PC-9 (cell line): ENCODE measurements at regions not wholly inside any gene's neighbourhood (a gene's known extent, or its start where the extent isn't known, plus 50 kb on each side); places are given as distances from the start of the nearest gene placed in this dataset.
"Not testable (repeated sequence)": the region's sequence is repeated elsewhere in the genome, so short reads cannot be mapped to it uniquely, and the experiment has no call there.

ENCODE experiments used
- BruUV-seq: library from RNA; stranded (reverse); fragments of 400-500 nt; replicated peaks from 2 replicates; lab custom pipeline; 2021; lab: Mats Ljungman, UMichigan
- CTCF ChIA-PET: fragments of 300-600 bp; sonication (Branson Sonifier 250); formaldehyde crosslinking; loops from one replicate; lab custom pipeline; 2022; ENCODE audit warnings: antibody characterized with exemption; lab: Charles Lee
- POLR2A ChIA-PET: fragments of 300-600 bp; sonication (Branson Sonifier 250); formaldehyde crosslinking; loops from one replicate; lab custom pipeline; 2022; ENCODE audit warnings: antibody characterized with exemption; ENCODE audit not compliant: unreplicated experiment; lab: Charles Lee
- DNase-seq, 2 experiments: peaks; one replicate each; pipeline versions ENCODE4 v3.0.0 to v3.0.0-alpha.2; 2015 to 2022; ENCODE audit warnings: mixed read lengths in 1 of 2
- H2AFZ ChIP-seq: fragments of 200-600 bp; sonication (generic); 2 replicates; pipeline ENCODE4 v1.8.1; 2017; ENCODE audit warnings: antibody characterized with exemption
- H3F3A ChIP-seq: fragments of 200-600 bp; sonication (generic); 2 replicates; pipeline ENCODE4 v1.8.1; 2017; ENCODE audit warnings: antibody characterized with exemption, mild to moderate bottlenecking, low read depth; ENCODE audit not compliant: insufficient read depth
- H3K27ac ChIP-seq: fragments of 200-600 bp; sonication (generic); 2 replicates; pipeline ENCODE4 v1.6.1; 2016; ENCODE audit warnings: mixed run types
- H3K27me3 ChIP-seq: fragments of 200-600 bp; sonication (generic); 2 replicates; pipeline ENCODE4 v1.6.1; 2016; ENCODE audit warnings: low read depth, mixed run types; ENCODE audit not compliant: insufficient read depth
- H3K36me3 ChIP-seq: fragments of 200-600 bp; sonication (generic); 2 replicates; pipeline ENCODE4 v1.6.1; 2016; ENCODE audit warnings: low read depth, mixed run types
- H3K4me1 ChIP-seq: fragments of 200-600 bp; sonication (generic); replicated peaks from 2 replicates; pipeline ENCODE4 v1.6.1; 2016; ENCODE audit warnings: mixed run types; ENCODE audit not compliant: insufficient read depth
- H3K4me2 ChIP-seq: fragments of 200-600 bp; sonication (generic); 2 replicates; pipeline ENCODE4 v1.6.1; 2017; ENCODE audit warnings: mixed run types
- H3K4me3 ChIP-seq: fragments of 200-600 bp; sonication (generic); 2 replicates; pipeline ENCODE4 v1.6.1; 2016; ENCODE audit warnings: mixed run types
- H3K79me2 ChIP-seq: fragments of 200-600 bp; sonication (generic); 2 replicates; pipeline ENCODE4 v1.6.1; 2017; ENCODE audit warnings: low read depth, mixed run types
- H3K9me2 ChIP-seq: fragments of 200-600 bp; sonication (generic); 2 replicates; pipeline ENCODE4 v1.8.1; 2017; ENCODE audit warnings: mild to moderate bottlenecking; ENCODE audit not compliant: insufficient read depth
- H3K9me3 ChIP-seq: fragments of 200-600 bp; sonication (generic); 2 replicates; pipeline ENCODE4 v1.8.1; 2016; ENCODE audit warnings: low read depth; ENCODE audit not compliant: insufficient read depth
- H4K20me1 ChIP-seq: fragments of 200-600 bp; sonication (generic); 2 replicates; pipeline ENCODE4 v1.8.1; 2017; ENCODE audit not compliant: insufficient read depth
- CTCF ChIP-seq: fragments of 200-600 bp; sonication (generic); conservative IDR thresholded peaks from 2 replicates; pipeline ENCODE4 v1.6.1; 2017; ENCODE audit warnings: mixed run types, antibody characterized with exemption, mild to moderate bottlenecking, moderate library complexity
- EZH2 ChIP-seq: fragments of 200-600 bp; sonication (generic); IDR thresholded peaks from 2 replicates; pipeline ENCODE4 v1.8.0; 2017; ENCODE audit warnings: antibody characterized with exemption, low read depth
- intact Hi-C: fragments of 100-400 bp; cut with micrococcal nuclease; formaldehyde crosslinking; loops from one replicate; pipeline ENCODE4 v1.10.0; 2022; ENCODE audit not compliant: unreplicated experiment

- no peak overlapping the region for H3K4me2 ChIP-seq
- no peaks in the 10 kb centered on the region for H3K9me2 ChIP-seq
- ChIA-PET POLR2A (no interaction called here), CTCF (no interaction called here)
- H2AFZ ChIP-seq: no peak overlapping the region
- H3K9me3 ChIP-seq: no peaks in the 10 kb centered on the region
- H3K4me1 ChIP-seq: no peaks in the 10 kb centered on the region
- no peaks in the 10 kb centered on the region for H3F3A ChIP-seq
- H3K27me3 ChIP-seq: no peaks in the 10 kb centered on the region
- no peak overlapping the region for H3K27ac ChIP-seq
- intact Hi-C loops: no loop called here
- no peaks in the 10 kb centered on the region for H4K20me1 ChIP-seq
- BruUV-seq: no TSS peak
- TF ChIP-seq CTCF: no peak
- TF ChIP-seq EZH2: no peak
- H3K36me3 ChIP-seq: no peaks in the 10 kb centered on the region
- no peaks in the 10 kb centered on the region for H3K79me2 ChIP-seq
- DNase-seq: no peak
- no peak overlapping the region for H3K4me3 ChIP-seq
These were observed 339.5 kb upstream of the ZNF608 start for GRCh38 chr5:125085797-125086505.

- H2AFZ ChIP-seq: no peak overlapping the region
- intact Hi-C loops: no loop called here
- no TSS peak for BruUV-seq
- TF ChIP-seq CTCF (no peak), EZH2 (no peak)
- no peak overlapping the region for H3K4me3 ChIP-seq
- no peaks in the 10 kb centered on the region for H3K79me2 ChIP-seq
- no peaks in the 10 kb centered on the region for H3F3A ChIP-seq
- no peak overlapping the region for H3K27ac ChIP-seq
- H3K36me3 ChIP-seq: no peaks in the 10 kb centered on the region
- ChIA-PET POLR2A (no interaction called here), CTCF (no interaction called here)
- H3K9me2 ChIP-seq: no peaks in the 10 kb centered on the region
- H3K27me3 ChIP-seq: no peaks in the 10 kb centered on the region
- H3K9me3 ChIP-seq: no peaks in the 10 kb centered on the region
- H3K4me1 ChIP-seq: no peaks in the 10 kb centered on the region
- H4K20me1 ChIP-seq: no peaks in the 10 kb centered on the region
- H3K4me2 ChIP-seq: no peak overlapping the region
- DNase-seq: no peak
These were observed 342.2 kb upstream of the ZNF608 start for GRCh38 chr5:125088522-125089105.

GRCh38 chr5:125092138-125092537, 345.7 kb upstream of the ZNF608 start:
- H3K9me2 ChIP-seq, H3F3A ChIP-seq, H4K20me1 ChIP-seq, H3K36me3 ChIP-seq, H3K4me2 ChIP-seq, POLR2A ChIA-PET, H3K79me2 ChIP-seq, intact Hi-C loops, DNase-seq, H2AFZ ChIP-seq, H3K4me1 ChIP-seq, H3K27ac ChIP-seq, H3K4me3 ChIP-seq, H3K27me3 ChIP-seq, CTCF ChIA-PET, BruUV-seq: not testable (repeated sequence)
- H3K9me3 ChIP-seq: peaks cover 11% of the 10 kb centered on the region
